SK-N-SH (cell line): ENCODE measurements at regions not wholly inside any gene's neighbourhood (a gene's known extent, or its start where the extent isn't known, plus 50 kb on each side); places are given as distances from the start of the nearest gene placed in this dataset.

Experiments
- CTCF ChIA-PET: fragments of 300-600, 350-600 bp; formaldehyde crosslinking; extraction: SDS; loops from one replicate; lab custom pipeline; 2021; lab: Yijun Ruan, JAX
- POLR2A ChIA-PET: fragments of 350-600 bp; sonication (Branson Sonifier 250); formaldehyde crosslinking; extraction: SDS; loops from one replicate; lab custom pipeline; 2020; ENCODE audit warnings: antibody characterized with exemption, inconsistent platforms; lab: Yijun Ruan, JAX
- DNase-seq: peaks from one replicate; pipeline ENCODE4 v3.0.0; 2012
- H2AFZ ChIP-seq: fragments of 200-600 bp; sonication (generic); 2 replicates; pipeline ENCODE4 v1.8.1; 2016; ENCODE audit warnings: antibody characterized with exemption, mild to moderate bottlenecking, low read depth
- H3F3A ChIP-seq: fragments of 200-600 bp; sonication (generic); replicated peaks from 2 replicates; pipeline ENCODE3; 2016; ENCODE audit warnings: antibody characterized with exemption, mild to moderate bottlenecking; ENCODE audit not compliant: insufficient read depth
- H3K27ac ChIP-seq, 2 experiments: fragments of 200-500 bp in 1 of 2; fragments of 200-600 bp in 1 of 2; sonication (Bioruptor generic) in 1 of 2; sonication (generic), shearing (Covaris generic) in 1 of 2; 2 replicates each; pipeline versions ENCODE4 v1.5.1 to v1.6.1; 2014 to 2016; ENCODE audit warnings: low read depth in 2 of 2, inconsistent platforms in 1 of 2, low read length in 1 of 2, mild to moderate bottlenecking in 1 of 2, mixed read lengths in 1 of 2
- H3K27me3 ChIP-seq: fragments of 200-600 bp; sonication (generic), shearing (Covaris generic); 2 replicates; pipeline ENCODE4 v1.6.1; 2016; ENCODE audit warnings: mixed run types; ENCODE audit not compliant: insufficient read depth
- H3K36me3 ChIP-seq, 2 experiments: fragments of 200-500 bp in 1 of 2; fragments of 200-600 bp in 1 of 2; sonication (Bioruptor generic) in 1 of 2; sonication (generic) in 1 of 2; replicated peaks in 1 of 2; 2 replicates each; pipeline versions ENCODE3 to v1.5.1; 2014 to 2016; ENCODE audit warnings: low read length in 1 of 2, mild to moderate bottlenecking in 1 of 2; ENCODE audit not compliant: insufficient read depth in 2 of 2, control insufficient read depth in 1 of 2
- H3K4me1 ChIP-seq, 2 experiments: fragments of 200-500 bp in 1 of 2; fragments of 200-600 bp in 1 of 2; sonication (Bioruptor generic) in 1 of 2; sonication (generic), shearing (Covaris generic) in 1 of 2; 2 replicates each; pipeline versions ENCODE4 v1.5.1 to v1.6.1; 2014 to 2016; ENCODE audit warnings: low read depth in 1 of 2, low read length in 1 of 2, mixed run types in 1 of 2; ENCODE audit not compliant: insufficient read depth in 2 of 2, control insufficient read depth in 1 of 2
- H3K4me2 ChIP-seq: fragments of 200-600 bp; sonication (generic), shearing (Covaris generic); 2 replicates; pipeline ENCODE4 v1.6.1; 2017; ENCODE audit warnings: mixed run types
- H3K4me3 ChIP-seq, 2 experiments: fragments of 200-500 bp in 1 of 2; fragments of 200-600 bp in 1 of 2; sonication (Bioruptor generic) in 1 of 2; sonication (generic), shearing (Covaris generic) in 1 of 2; 2 replicates each; pipeline versions ENCODE4 v1.5.1 to v1.8.1; 2014 to 2016; ENCODE audit warnings: low read depth in 2 of 2, inconsistent platforms in 1 of 2, low read length in 1 of 2, mild to moderate bottlenecking in 1 of 2, mixed read lengths in 1 of 2, moderate library complexity in 1 of 2
- H3K79me2 ChIP-seq: fragments of 200-600 bp; sonication (generic); 2 replicates; pipeline ENCODE4 v1.8.1; 2017; ENCODE audit warnings: mild to moderate bottlenecking; ENCODE audit not compliant: insufficient read depth
- H3K9ac ChIP-seq: fragments of 200-600 bp; sonication (generic); 2 replicates; pipeline ENCODE4 v1.6.1; 2017; ENCODE audit warnings: mixed run types
- H3K9me2 ChIP-seq: fragments of 200-600 bp; sonication (generic); 2 replicates; pipeline ENCODE4 v1.6.1; 2017; ENCODE audit warnings: mixed run types
- H3K9me3 ChIP-seq: fragments of 200-600 bp; sonication (generic); 2 replicates; pipeline ENCODE4 v1.6.1; 2017; ENCODE audit warnings: mixed run types, mild to moderate bottlenecking, moderate library complexity
- H4K20me1 ChIP-seq: fragments of 200-600 bp; sonication (generic); 2 replicates; pipeline ENCODE4 v1.6.1; 2017; ENCODE audit warnings: mild to moderate bottlenecking, mixed run types; ENCODE audit not compliant: insufficient read depth
- CTCF ChIP-seq: fragments of 200-600 bp; sonication (generic); IDR thresholded peaks from 2 replicates; pipeline ENCODE4 v1.6.1; 2017; ENCODE audit warnings: antibody characterized with exemption, mild to moderate bottlenecking, moderate library complexity
- ELF1 ChIP-seq: IDR thresholded peaks from 2 replicates; pipeline ENCODE4 v1.4.0; 2012
- EP300 ChIP-seq, 2 experiments: IDR thresholded peaks; 2 replicates each; pipeline versions ENCODE4 v1.4.0 to v1.6.1; 2012; ENCODE audit warnings: borderline replicate concordance in 1 of 2, low read depth in 1 of 2, low read length in 1 of 2
- EZH2phosphoT487 ChIP-seq: fragments of 200-600 bp; sonication (generic); IDR thresholded peaks from 2 replicates; pipeline ENCODE4 v1.6.1; 2017; ENCODE audit warnings: low read depth, mixed run types, mild to moderate bottlenecking, antibody characterized with exemption, moderate library complexity, borderline replicate concordance
- FOXJ3 ChIP-seq: sonication (generic); formaldehyde crosslinking; IDR thresholded peaks from 2 replicates; pipeline ENCODE4 v1.5.1; 2020; ENCODE audit warnings: mild to moderate bottlenecking, missing genetic modification reagents
- FOXM1 ChIP-seq: IDR thresholded peaks from 2 replicates; pipeline ENCODE4 v1.4.0; 2012; ENCODE audit warnings: low read depth, mild to moderate bottlenecking
- GATA2 ChIP-seq: sonication (generic); formaldehyde crosslinking; IDR thresholded peaks from 2 replicates; pipeline ENCODE4 v1.5.0; 2020; ENCODE audit warnings: mild to moderate bottlenecking, missing genetic modification reagents
- IRF3 ChIP-seq: fragments of 150-350 bp; IDR thresholded peaks from 2 replicates; pipeline ENCODE4 v1.6.1; 2016; ENCODE audit warnings: mild to moderate bottlenecking, low read depth, low read length
- MXI1 ChIP-seq: IDR thresholded peaks from 2 replicates; pipeline ENCODE4 v1.6.1; 2012; ENCODE audit warnings: mild to moderate bottlenecking, low read depth, low read length, improper control_type of control experiment
- NFIC ChIP-seq: IDR thresholded peaks from 2 replicates; pipeline ENCODE4 v1.4.0; 2012; ENCODE audit warnings: borderline replicate concordance
- NRF1 ChIP-seq: IDR thresholded peaks from 2 replicates; pipeline ENCODE4 v1.6.1; 2012; ENCODE audit warnings: low read depth, mild to moderate bottlenecking, low read length
- POLR2AphosphoS5 ChIP-seq: IDR thresholded peaks from 2 replicates; pipeline ENCODE4 v1.6.1; 2012; ENCODE audit warnings: low read depth, low read length
- RCOR1 ChIP-seq: fragments of 150-350 bp; IDR thresholded peaks from 2 replicates; pipeline ENCODE4 v1.6.1; 2017; ENCODE audit warnings: antibody characterized with exemption, low read length
- RFX5 ChIP-seq: IDR thresholded peaks from 2 replicates; pipeline ENCODE4 v1.6.1; 2012; ENCODE audit warnings: mild to moderate bottlenecking, improper control_type of control experiment, low read length
- RXRA ChIP-seq: IDR thresholded peaks from 2 replicates; pipeline ENCODE4 v1.4.0; 2012; ENCODE audit warnings: low read depth, mild to moderate bottlenecking, borderline replicate concordance
- SIN3A ChIP-seq: IDR thresholded peaks from 2 replicates; pipeline ENCODE4 v1.6.1; 2012; ENCODE audit warnings: low read depth, mild to moderate bottlenecking, low read length, moderate library complexity, borderline replicate concordance
- TAF1 ChIP-seq: IDR thresholded peaks from 2 replicates; pipeline ENCODE4 v1.6.1; 2012; ENCODE audit warnings: low read depth, mild to moderate bottlenecking, low read length, moderate library complexity, borderline replicate concordance
- TCF12 ChIP-seq: IDR thresholded peaks from 2 replicates; pipeline ENCODE4 v1.4.0; 2012
- TEAD4 ChIP-seq: IDR thresholded peaks from 2 replicates; pipeline ENCODE4 v1.4.0; 2012; ENCODE audit warnings: mild to moderate bottlenecking, borderline replicate concordance; ENCODE audit not compliant: insufficient read depth
- WGBS: methylation state at CpG from one replicate; pipeline ENCODE4 v1.1.6; 2017; ENCODE audit warnings: low lambda C conversion rate; 5-methylcytosine and 5-hydroxymethylcytosine counted together
- TF ChIP-seq, protein P1 (sequence below): fragments of 150-350 bp; IDR thresholded peaks from 2 replicates; pipeline ENCODE4 v1.6.1; 2017; ENCODE audit warnings: antibody characterized with exemption, low read length, low read depth, borderline replicate concordance

DNA sequence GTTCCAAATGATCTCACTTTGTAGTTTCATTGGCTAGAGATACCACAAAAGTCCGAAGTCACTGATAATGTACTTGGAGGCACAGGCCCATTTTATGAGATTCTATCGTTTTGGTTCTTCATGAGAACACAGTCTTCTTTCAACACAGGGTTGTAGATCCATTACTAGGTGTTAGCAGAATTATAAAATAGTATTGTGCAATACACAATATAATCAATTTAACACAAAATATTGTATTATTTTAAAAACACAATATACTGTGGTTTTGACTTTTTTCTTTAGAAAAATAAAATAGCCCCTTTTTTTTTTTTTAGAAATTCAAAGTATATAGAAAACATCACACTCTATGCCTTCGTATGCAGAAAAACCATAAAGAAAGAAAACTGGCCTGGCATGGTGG lies 138.6 kb upstream of the TSC22D2 start:
- Histone ChIP-seq H3K9ac (no peak overlapping the region), H3K4me2 (no peak overlapping the region), H3K27ac (no peak overlapping the region), H3F3A (no peaks in the 10 kb centered on the region), H2AFZ (no peak overlapping the region), H3K9me2 (no peaks in the 10 kb centered on the region), H3K4me3 (no peak overlapping the region), H3K27me3 (no peaks in the 10 kb centered on the region), H3K79me2 (no peaks in the 10 kb centered on the region), H3K4me1 (no peaks in the 10 kb centered on the region; a peak in 1 of 4 replicates), H4K20me1 (no peaks in the 10 kb centered on the region), H3K9me3 (no peaks in the 10 kb centered on the region), H3K36me3 (no peaks in the 10 kb centered on the region)
- 75% methylated on average over 3 of the region's 3 CpGs for WGBS
- CTCF ChIA-PET = interaction anchor here (1.8 kb wide), 2 partner anchors 35 to 226 kb away, joined by 4 to 5 read pairs; no protein-coding TSS in a partner anchor
- no peak for TF ChIP-seq TAF1
- TF ChIP-seq SIN3A = no peak
- TF ChIP-seq, protein P1, sequence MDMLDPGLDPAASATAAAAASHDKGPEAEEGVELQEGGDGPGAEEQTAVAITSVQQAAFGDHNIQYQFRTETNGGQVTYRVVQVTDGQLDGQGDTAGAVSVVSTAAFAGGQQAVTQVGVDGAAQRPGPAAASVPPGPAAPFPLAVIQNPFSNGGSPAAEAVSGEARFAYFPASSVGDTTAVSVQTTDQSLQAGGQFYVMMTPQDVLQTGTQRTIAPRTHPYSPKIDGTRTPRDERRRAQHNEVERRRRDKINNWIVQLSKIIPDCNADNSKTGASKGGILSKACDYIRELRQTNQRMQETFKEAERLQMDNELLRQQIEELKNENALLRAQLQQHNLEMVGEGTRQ = no peak
- TF ChIP-seq FOXM1 = no peak
- TF ChIP-seq TCF12 = no peak
- no peak for TF ChIP-seq NRF1
- TF ChIP-seq CTCF = no peak
- no peak for TF ChIP-seq EP300 (IDR thresholded peaks at IDR 0.05; ENCODE audit: borderline replicate concordance in 1 of 2, low read depth in 1 of 2, low read length in 1 of 2)
- no peak for TF ChIP-seq MXI1
- no peak for TF ChIP-seq RFX5
- TF ChIP-seq RXRA = no peak
- no peak for TF ChIP-seq RCOR1
- TF ChIP-seq IRF3 = no peak
- TF ChIP-seq POLR2AphosphoS5 = no peak
- no peak for TF ChIP-seq NFIC
- no peak for TF ChIP-seq GATA2
- no peak for TF ChIP-seq EZH2phosphoT487
- no peak for TF ChIP-seq FOXJ3 (CRISPR knock-in tag)
- no peak for TF ChIP-seq TEAD4
- TF ChIP-seq ELF1 = no peak
- no peak for DNase-seq
- POLR2A ChIA-PET = no interaction called here
